ENCODE measurements at regions not wholly inside any gene's neighbourhood (a gene's known extent, or its start where the extent isn't known, plus 50 kb on each side); places are given as distances from the start of the nearest gene placed in this dataset.

- Histone ChIP-seq H3K9ac (ENCODE audit: low read length) (no peak overlapping the region), H3K23ac (ENCODE audit: low read length) (no peak overlapping the region), H2BK120ac (ENCODE audit: low read depth, low read length) (no peak overlapping the region), H3K18ac (ENCODE audit: low read length) (no peak overlapping the region), H3K27ac (ENCODE audit: low read depth, low read length) (no peak overlapping the region), H2BK5ac (ENCODE audit: low read length) (no peak overlapping the region), H3K4me2 (ENCODE audit: low read length) (no peak overlapping the region), H3K4ac (ENCODE audit: low read depth, low read length) (no peak overlapping the region), H4K5ac (ENCODE audit: low read length) (no peak overlapping the region), H3K4me3 (ENCODE audit: low read length) (no peak overlapping the region), H3K79me2 (ENCODE audit: control insufficient read depth, insufficient read depth, low read length) (no peaks in the 10 kb centered on the region), H3K36me3 (ENCODE audit: control insufficient read depth, insufficient read depth, low read length) (no peaks in the 10 kb centered on the region), H4K8ac (ENCODE audit: low read depth, low read length) (no peak overlapping the region), H3K27me3 (ENCODE audit: insufficient read depth, low read length, poor library complexity) (no peaks in the 10 kb centered on the region), H2BK15ac (replicated peaks; ENCODE audit: low read depth) (no peak overlapping the region), H3K56ac (ENCODE audit: low read length) (no peak overlapping the region), H2AK5ac (ENCODE audit: low read length) (no peak overlapping the region), H3K4me1 (ENCODE audit: control insufficient read depth, low read depth, low read length) (no peaks in the 10 kb centered on the region), H3K79me1 (ENCODE audit: low read length) (no peaks in the 10 kb centered on the region)
- DNase-seq, result no peak
- WGBS (ENCODE audit: extremely low coverage, insufficient coverage, low lambda C conversion rate), result no CpG with 5 or more reads among the region's 1 CpG
These were observed 148.6 kb upstream of the FMR1 start for GRCh38 chrX:147763131-147763530.

- H3K27me3 ChIP-seq (ENCODE audit: insufficient read depth, low read length, poor library complexity), result no peaks in the 10 kb centered on the region
- H3K79me2 ChIP-seq (ENCODE audit: control insufficient read depth, insufficient read depth, low read length), result no peaks in the 10 kb centered on the region
- H2AK5ac ChIP-seq (ENCODE audit: low read length), result no peak overlapping the region
- no peak overlapping the region for H3K56ac ChIP-seq (ENCODE audit: low read length)
- H4K5ac ChIP-seq (ENCODE audit: low read length), result no peak overlapping the region
- no peaks in the 10 kb centered on the region for H3K36me3 ChIP-seq (ENCODE audit: control insufficient read depth, insufficient read depth, low read length)
- no peak overlapping the region for H2BK15ac ChIP-seq (replicated peaks; ENCODE audit: low read depth)
- H3K23ac ChIP-seq (ENCODE audit: low read length), result no peak overlapping the region
- no peak overlapping the region for H2BK120ac ChIP-seq (ENCODE audit: low read depth, low read length)
- H4K8ac ChIP-seq (ENCODE audit: low read depth, low read length), result no peak overlapping the region
- H2BK5ac ChIP-seq (ENCODE audit: low read length), result no peak overlapping the region
- no peak for DNase-seq
- H3K4me1 ChIP-seq (ENCODE audit: control insufficient read depth, low read depth, low read length), result no peaks in the 10 kb centered on the region
- no peak overlapping the region for H3K4ac ChIP-seq (ENCODE audit: low read depth, low read length)
- H3K79me1 ChIP-seq (ENCODE audit: low read length), result no peaks in the 10 kb centered on the region
- no peak overlapping the region for H3K18ac ChIP-seq (ENCODE audit: low read length)
- no peak overlapping the region for H3K4me3 ChIP-seq (ENCODE audit: low read length)
- H3K4me2 ChIP-seq (ENCODE audit: low read length), result no peak overlapping the region
- no peak overlapping the region for H3K9ac ChIP-seq (ENCODE audit: low read length)
- H3K27ac ChIP-seq (ENCODE audit: low read depth, low read length), result no peak overlapping the region
- no CpG with 5 or more reads among the region's 1 CpG for WGBS (ENCODE audit: extremely low coverage, insufficient coverage, low lambda C conversion rate)
These were observed 146.9 kb upstream of the FMR1 start for GRCh38 chrX:147764868-147765267.

- Histone ChIP-seq H3K27ac (ENCODE audit: low read depth, low read length) (no peak overlapping the region), H3K4me3 (ENCODE audit: low read length) (no peak overlapping the region), H3K18ac (ENCODE audit: low read length) (no peak overlapping the region), H3K4me2 (ENCODE audit: low read length) (no peak overlapping the region), H3K4me1 (ENCODE audit: control insufficient read depth, low read depth, low read length) (no peaks in the 10 kb centered on the region), H4K5ac (ENCODE audit: low read length) (no peak overlapping the region), H2BK15ac (replicated peaks; ENCODE audit: low read depth) (no peak overlapping the region), H3K56ac (ENCODE audit: low read length) (no peak overlapping the region), H2AK5ac (ENCODE audit: low read length) (no peak overlapping the region), H2BK5ac (ENCODE audit: low read length) (no peak overlapping the region), H3K79me2 (ENCODE audit: control insufficient read depth, insufficient read depth, low read length) (no peaks in the 10 kb centered on the region), H2BK120ac (ENCODE audit: low read depth, low read length) (no peak overlapping the region), H3K27me3 (ENCODE audit: insufficient read depth, low read length, poor library complexity) (no peaks in the 10 kb centered on the region), H3K23ac (ENCODE audit: low read length) (no peak overlapping the region), H4K8ac (ENCODE audit: low read depth, low read length) (no peak overlapping the region), H3K9ac (ENCODE audit: low read length) (no peak overlapping the region), H3K36me3 (ENCODE audit: control insufficient read depth, insufficient read depth, low read length) (no peaks in the 10 kb centered on the region), H3K79me1 (ENCODE audit: low read length) (no peaks in the 10 kb centered on the region), H3K4ac (ENCODE audit: low read depth, low read length) (no peak overlapping the region)
- no peak for DNase-seq
- WGBS (ENCODE audit: extremely low coverage, insufficient coverage, low lambda C conversion rate), result no CpG with 5 or more reads among the region's 1 CpG
These were observed 140.9 kb upstream of the FMR1 start for GRCh38 chrX:147770858-147771257.

GRCh38 chrX:147776988-147777387 lies 134.7 kb upstream of the FMR1 start:
- H3K4me3 ChIP-seq (ENCODE audit: low read length), result no peak overlapping the region
- no peak overlapping the region for H2BK5ac ChIP-seq (ENCODE audit: low read length)
- H2AK5ac ChIP-seq (ENCODE audit: low read length), result no peak overlapping the region
- no peak for DNase-seq
- no peak overlapping the region for H2BK120ac ChIP-seq (ENCODE audit: low read depth, low read length)
- H4K5ac ChIP-seq (ENCODE audit: low read length), result no peak overlapping the region
- H2BK15ac ChIP-seq (replicated peaks; ENCODE audit: low read depth), result no peak overlapping the region
- no peak overlapping the region for H3K23ac ChIP-seq (ENCODE audit: low read length)
- H3K56ac ChIP-seq (ENCODE audit: low read length), result no peak overlapping the region
- no peak overlapping the region for H3K4ac ChIP-seq (ENCODE audit: low read depth, low read length)
- no peak overlapping the region for H3K18ac ChIP-seq (ENCODE audit: low read length)
- no peak overlapping the region for H3K9ac ChIP-seq (ENCODE audit: low read length)
- no peaks in the 10 kb centered on the region for H3K36me3 ChIP-seq (ENCODE audit: control insufficient read depth, insufficient read depth, low read length)
- WGBS (ENCODE audit: extremely low coverage, insufficient coverage, low lambda C conversion rate), result no CpG with 5 or more reads among the region's 1 CpG
- no peaks in the 10 kb centered on the region for H3K79me2 ChIP-seq (ENCODE audit: control insufficient read depth, insufficient read depth, low read length)
- no peaks in the 10 kb centered on the region for H3K4me1 ChIP-seq (ENCODE audit: control insufficient read depth, low read depth, low read length)
- no peaks in the 10 kb centered on the region for H3K79me1 ChIP-seq (ENCODE audit: low read length)
- no peaks in the 10 kb centered on the region for H3K27me3 ChIP-seq (ENCODE audit: insufficient read depth, low read length, poor library complexity)
- H3K4me2 ChIP-seq (ENCODE audit: low read length), result no peak overlapping the region
- no peak overlapping the region for H4K8ac ChIP-seq (ENCODE audit: low read depth, low read length)
- H3K27ac ChIP-seq (ENCODE audit: low read depth, low read length), result no peak overlapping the region

- Histone ChIP-seq H3K79me1 (ENCODE audit: low read length) (no peaks in the 10 kb centered on the region), H3K4me1 (ENCODE audit: control insufficient read depth, low read depth, low read length) (no peaks in the 10 kb centered on the region), H2BK120ac (ENCODE audit: low read depth, low read length) (no peak overlapping the region), H4K8ac (ENCODE audit: low read depth, low read length) (no peak overlapping the region), H3K79me2 (ENCODE audit: control insufficient read depth, insufficient read depth, low read length) (no peaks in the 10 kb centered on the region), H3K4ac (ENCODE audit: low read depth, low read length) (no peak overlapping the region), H3K23ac (ENCODE audit: low read length) (no peak overlapping the region), H2AK5ac (ENCODE audit: low read length) (no peak overlapping the region), H3K56ac (ENCODE audit: low read length) (no peak overlapping the region), H4K5ac (ENCODE audit: low read length) (no peak overlapping the region), H3K18ac (ENCODE audit: low read length) (no peak overlapping the region), H2BK15ac (replicated peaks; ENCODE audit: low read depth) (no peak overlapping the region), H3K27me3 (ENCODE audit: insufficient read depth, low read length, poor library complexity) (no peaks in the 10 kb centered on the region), H3K27ac (ENCODE audit: low read depth, low read length) (no peak overlapping the region), H3K36me3 (ENCODE audit: control insufficient read depth, insufficient read depth, low read length) (no peaks in the 10 kb centered on the region), H2BK5ac (ENCODE audit: low read length) (no peak overlapping the region), H3K4me3 (ENCODE audit: low read length) (no peak overlapping the region), H3K9ac (ENCODE audit: low read length) (no peak overlapping the region), H3K4me2 (ENCODE audit: low read length) (no peak overlapping the region)
- DNase-seq, result no peak
These were observed 132.5 kb upstream of the FMR1 start for GRCh38 chrX:147779173-147779572.

GRCh38 chrX:147781844-147782243 lies 129.9 kb upstream of the FMR1 start:
- no peak overlapping the region for H3K9ac ChIP-seq (ENCODE audit: low read length)

More at GRCh38 chrX:147781844-147782243, 129.9 kb upstream of the FMR1 start:
- Histone ChIP-seq H3K56ac (ENCODE audit: low read length) (no peak overlapping the region), H3K79me1 (ENCODE audit: low read length) (no peaks in the 10 kb centered on the region), H2BK120ac (ENCODE audit: low read depth, low read length) (no peak overlapping the region), H4K5ac (ENCODE audit: low read length) (no peak overlapping the region), H3K23ac (ENCODE audit: low read length) (no peak overlapping the region), H3K4me3 (ENCODE audit: low read length) (no peak overlapping the region), H3K36me3 (ENCODE audit: control insufficient read depth, insufficient read depth, low read length) (no peaks in the 10 kb centered on the region), H3K4ac (ENCODE audit: low read depth, low read length) (no peak overlapping the region), H3K4me1 (ENCODE audit: control insufficient read depth, low read depth, low read length) (no peaks in the 10 kb centered on the region), H2BK5ac (ENCODE audit: low read length) (no peak overlapping the region), H2AK5ac (ENCODE audit: low read length) (no peak overlapping the region), H3K4me2 (ENCODE audit: low read length) (no peak overlapping the region), H3K27me3 (ENCODE audit: insufficient read depth, low read length, poor library complexity) (no peaks in the 10 kb centered on the region), H4K8ac (ENCODE audit: low read depth, low read length) (no peak overlapping the region), H3K27ac (ENCODE audit: low read depth, low read length) (no peak overlapping the region), H3K18ac (ENCODE audit: low read length) (no peak overlapping the region), H2BK15ac (replicated peaks; ENCODE audit: low read depth) (no peak overlapping the region), H3K79me2 (ENCODE audit: control insufficient read depth, insufficient read depth, low read length) (no peaks in the 10 kb centered on the region)
- WGBS (ENCODE audit: extremely low coverage, insufficient coverage, low lambda C conversion rate), result no CpG with 5 or more reads among the region's 1 CpG
- no peak for DNase-seq

Measured in mesendoderm (in vitro differentiated cells).